Epithelial cell of proximal tubule (primary cell): ENCODE measurements at regions not wholly inside any gene's neighbourhood (a gene's known extent, or its start where the extent isn't known, plus 50 kb on each side); places are given as distances from the start of the nearest gene placed in this dataset.
"Not testable (repeated sequence)": the region's sequence is repeated elsewhere in the genome, so short reads cannot be mapped to it uniquely, and the experiment has no call there.

Experiments
- DNase-seq: peaks from one replicate; pipeline ENCODE4 v3.0.0-alpha.2; 2011; ENCODE audit warnings: low read depth
- H3K4me3 ChIP-seq: 2 replicates; pipeline ENCODE4 v1.5.1; 2011; ENCODE audit warnings: low read depth, mild to moderate bottlenecking, low read length
- CTCF ChIP-seq: conservative IDR thresholded peaks from 2 replicates; pipeline ENCODE4 v1.5.1; 2012; ENCODE audit warnings: low read depth, mild to moderate bottlenecking, low read length

- H3K4me3 ChIP-seq = no peak overlapping the region
- DNase-seq = no peak
- no peak for TF ChIP-seq CTCF
These were observed 1606.2 kb upstream of the NUDT12 start for GRCh38 chr5:105168806-105169205.

GRCh38 chr5:105167092-105167491 lies 1604.5 kb upstream of the NUDT12 start:
- DNase-seq = no peak
- TF ChIP-seq CTCF = no peak
- H3K4me3 ChIP-seq = no peak overlapping the region

GRCh38 chr5:105163547-105163946 lies 1601.0 kb upstream of the NUDT12 start:
- no peak for DNase-seq
- no peak for TF ChIP-seq CTCF
- no peak overlapping the region for H3K4me3 ChIP-seq

GRCh38 chr5:105162557-105162956 lies 1600.0 kb upstream of the NUDT12 start:
- not testable (repeated sequence) for DNase-seq, H3K4me3 ChIP-seq

- no peak overlapping the region for H3K4me3 ChIP-seq
- DNase-seq = no peak
- TF ChIP-seq CTCF = no peak
These were observed 1595.9 kb upstream of the NUDT12 start for GRCh38 chr5:105158526-105158925.

GRCh38 chr5:105150323-105150722 lies 1587.7 kb upstream of the NUDT12 start:
- no peak for DNase-seq
- TF ChIP-seq CTCF = no peak
- H3K4me3 ChIP-seq = no peak overlapping the region

GRCh38 chr5:105146867-105147266 lies 1584.3 kb upstream of the NUDT12 start:
- TF ChIP-seq CTCF = no peak
- no peak for DNase-seq

GRCh38 chr5:105145152-105145551 lies 1582.6 kb upstream of the NUDT12 start:
- H3K4me3 ChIP-seq = no peak overlapping the region
- no peak for DNase-seq
- TF ChIP-seq CTCF = no peak

More at GRCh38 chr5:105146867-105147266, 1584.3 kb upstream of the NUDT12 start:
- H3K4me3 ChIP-seq = no peak overlapping the region
